Activated CD8-positive, alpha-beta T cell treated with anti-CD3 and anti-CD28 coated beads for 36 hours (primary cell): ENCODE measurements at regions not wholly inside any gene's neighbourhood (a gene's known extent, or its start where the extent isn't known, plus 50 kb on each side); places are given as distances from the start of the nearest gene placed in this dataset.

Source experiments
- ATAC-seq: fragments of 200-7000 bp; cut with Tn5 transposase; one replicate; pipeline ENCODE4 v1.10.0; 2021; ENCODE audit warnings: mild to moderate bottlenecking, moderate library complexity
- CTCF ChIA-PET: fragments of 350-600 bp; sonication (Branson Sonifier 250); formaldehyde crosslinking; loops from one replicate; lab custom pipeline; 2021; ENCODE audit warnings: antibody characterized with exemption; lab: Charles Lee
- POLR2A ChIA-PET: fragments of 350-600 bp; sonication (Branson Sonifier 250); formaldehyde crosslinking; loops from one replicate; lab custom pipeline; 2021; ENCODE audit warnings: antibody characterized with exemption; lab: Charles Lee
- DNase-seq: peaks from one replicate; pipeline ENCODE4 v3.0.0-alpha.2; 2020
- H3K27ac Mint-ChIP-seq: one replicate; pipeline ENCODE4 v1.8.0; 2021; ENCODE audit warnings: mild to moderate bottlenecking, mixed read lengths
- H3K27me3 Mint-ChIP-seq: one replicate; pipeline ENCODE4 v1.8.0; 2021; ENCODE audit warnings: mixed read lengths
- H3K36me3 Mint-ChIP-seq: one replicate; pipeline ENCODE4 v1.8.0; 2021; ENCODE audit warnings: low read depth, mixed read lengths
- H3K4me1 Mint-ChIP-seq: one replicate; pipeline ENCODE4 v1.8.0; 2021; ENCODE audit warnings: low read depth, mixed read lengths
- H3K4me3 Mint-ChIP-seq: one replicate; pipeline ENCODE4 v1.8.0; 2021; ENCODE audit warnings: mild to moderate bottlenecking, moderate library complexity, mixed read lengths
- H3K9me3 Mint-ChIP-seq: one replicate; pipeline ENCODE4 v1.8.0; 2021; ENCODE audit warnings: mixed read lengths
- intact Hi-C: fragments of 100-400 bp; cut with micrococcal nuclease; formaldehyde crosslinking; loops from one replicate; pipeline ENCODE4 v1.10.0; 2022
- TF ChIP-seq, protein P1 (sequence below): fragments of 200-600 bp; IDR thresholded peaks from one replicate; pipeline ENCODE4 v1.8.0; 2022; ENCODE audit warnings: antibody characterized with exemption, mild to moderate bottlenecking

DNA sequence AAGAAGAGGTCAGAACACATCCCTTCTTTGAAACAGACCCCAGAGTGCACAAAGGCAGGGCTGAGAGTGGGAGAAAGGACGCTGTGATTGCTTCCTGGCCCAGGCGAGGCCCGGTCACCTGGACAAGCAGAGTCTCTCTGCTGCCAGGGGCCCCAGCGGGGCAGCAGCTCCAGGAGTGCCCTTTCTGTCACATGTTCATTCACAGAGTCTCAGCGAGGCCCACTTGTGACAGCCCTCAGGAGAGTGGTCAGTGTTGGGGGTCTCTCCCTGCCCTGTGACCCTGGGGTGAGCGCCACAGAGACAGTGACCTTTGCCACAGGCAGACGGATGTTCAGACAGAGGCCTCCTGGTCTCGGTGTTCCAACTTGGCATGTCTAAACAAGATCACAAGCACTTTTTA, 130.2 kb upstream of the IRX4 start:
- CTCF ChIA-PET: no interaction called here
- no peaks in the 10 kb centered on the region for H3K4me1 Mint-ChIP-seq
- DNase-seq (no peak), ATAC-seq (no peak)
- no peaks in the 10 kb centered on the region for H3K9me3 Mint-ChIP-seq
- POLR2A ChIA-PET: no interaction called here
- intact Hi-C loops: loop anchor here (10.0 kb wide), 2 partner anchors 248 to 278 kb away; no protein-coding TSS in a partner anchor
- H3K36me3 Mint-ChIP-seq: no peaks in the 10 kb centered on the region
- H3K4me3 Mint-ChIP-seq: no peak overlapping the region
- peaks cover 2% of the 10 kb centered on the region for H3K27me3 Mint-ChIP-seq
- TF ChIP-seq, protein P1, sequence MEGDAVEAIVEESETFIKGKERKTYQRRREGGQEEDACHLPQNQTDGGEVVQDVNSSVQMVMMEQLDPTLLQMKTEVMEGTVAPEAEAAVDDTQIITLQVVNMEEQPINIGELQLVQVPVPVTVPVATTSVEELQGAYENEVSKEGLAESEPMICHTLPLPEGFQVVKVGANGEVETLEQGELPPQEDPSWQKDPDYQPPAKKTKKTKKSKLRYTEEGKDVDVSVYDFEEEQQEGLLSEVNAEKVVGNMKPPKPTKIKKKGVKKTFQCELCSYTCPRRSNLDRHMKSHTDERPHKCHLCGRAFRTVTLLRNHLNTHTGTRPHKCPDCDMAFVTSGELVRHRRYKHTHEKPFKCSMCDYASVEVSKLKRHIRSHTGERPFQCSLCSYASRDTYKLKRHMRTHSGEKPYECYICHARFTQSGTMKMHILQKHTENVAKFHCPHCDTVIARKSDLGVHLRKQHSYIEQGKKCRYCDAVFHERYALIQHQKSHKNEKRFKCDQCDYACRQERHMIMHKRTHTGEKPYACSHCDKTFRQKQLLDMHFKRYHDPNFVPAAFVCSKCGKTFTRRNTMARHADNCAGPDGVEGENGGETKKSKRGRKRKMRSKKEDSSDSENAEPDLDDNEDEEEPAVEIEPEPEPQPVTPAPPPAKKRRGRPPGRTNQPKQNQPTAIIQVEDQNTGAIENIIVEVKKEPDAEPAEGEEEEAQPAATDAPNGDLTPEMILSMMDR: no peak
- no peak overlapping the region for H3K27ac Mint-ChIP-seq

GRCh38 chr5:2011481-2012411, 129.0 kb upstream of the IRX4 start:
- no peak overlapping the region for H3K4me3 Mint-ChIP-seq
- no peak for DNase-seq
- H3K36me3 Mint-ChIP-seq: no peaks in the 10 kb centered on the region
- no peaks in the 10 kb centered on the region for H3K4me1 Mint-ChIP-seq
- ATAC-seq: no peak
- intact Hi-C loops: loop anchor here (10.0 kb wide), 2 partner anchors 247 to 277 kb away; no protein-coding TSS in a partner anchor
- H3K9me3 Mint-ChIP-seq: no peaks in the 10 kb centered on the region
- H3K27me3 Mint-ChIP-seq: peaks cover 2% of the 10 kb centered on the region
- TF ChIP-seq, protein P1: no peak
- ChIA-PET CTCF (no interaction called here), POLR2A (no interaction called here)
- H3K27ac Mint-ChIP-seq: no peak overlapping the region

DNA sequence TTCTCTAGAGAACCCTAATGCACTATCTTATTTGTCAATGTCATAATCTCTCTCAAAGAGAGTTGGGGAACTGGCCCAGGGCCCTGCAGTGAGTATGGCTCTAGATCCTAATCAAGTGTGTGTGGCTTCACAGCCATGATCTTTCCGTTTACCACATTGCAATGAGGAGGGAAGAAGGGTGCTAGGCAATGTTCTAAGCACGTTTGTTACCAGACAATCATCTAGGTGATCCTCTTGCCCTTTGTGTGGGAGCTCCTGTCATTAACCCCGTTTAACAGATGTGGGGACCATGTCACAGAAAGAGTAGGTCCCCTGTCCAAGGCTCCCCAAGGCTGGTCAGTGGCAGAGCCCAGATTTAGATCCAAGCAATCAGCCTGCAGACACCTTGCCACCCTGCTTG, 128.2 kb upstream of the IRX4 start:
- DNase-seq (no peak), ATAC-seq (no peak)
- ChIA-PET CTCF (no interaction called here), POLR2A (no interaction called here)
- no peak overlapping the region for H3K4me3 Mint-ChIP-seq
- intact Hi-C loops: loop anchor here (10.0 kb wide), 2 partner anchors 246 to 276 kb away; no protein-coding TSS in a partner anchor
- no peaks in the 10 kb centered on the region for H3K4me1 Mint-ChIP-seq
- no peak overlapping the region for H3K27ac Mint-ChIP-seq
- H3K9me3 Mint-ChIP-seq: no peaks in the 10 kb centered on the region
- H3K36me3 Mint-ChIP-seq: no peaks in the 10 kb centered on the region
- H3K27me3 Mint-ChIP-seq: peaks cover 2% of the 10 kb centered on the region
- TF ChIP-seq, protein P1: no peak

DNA sequence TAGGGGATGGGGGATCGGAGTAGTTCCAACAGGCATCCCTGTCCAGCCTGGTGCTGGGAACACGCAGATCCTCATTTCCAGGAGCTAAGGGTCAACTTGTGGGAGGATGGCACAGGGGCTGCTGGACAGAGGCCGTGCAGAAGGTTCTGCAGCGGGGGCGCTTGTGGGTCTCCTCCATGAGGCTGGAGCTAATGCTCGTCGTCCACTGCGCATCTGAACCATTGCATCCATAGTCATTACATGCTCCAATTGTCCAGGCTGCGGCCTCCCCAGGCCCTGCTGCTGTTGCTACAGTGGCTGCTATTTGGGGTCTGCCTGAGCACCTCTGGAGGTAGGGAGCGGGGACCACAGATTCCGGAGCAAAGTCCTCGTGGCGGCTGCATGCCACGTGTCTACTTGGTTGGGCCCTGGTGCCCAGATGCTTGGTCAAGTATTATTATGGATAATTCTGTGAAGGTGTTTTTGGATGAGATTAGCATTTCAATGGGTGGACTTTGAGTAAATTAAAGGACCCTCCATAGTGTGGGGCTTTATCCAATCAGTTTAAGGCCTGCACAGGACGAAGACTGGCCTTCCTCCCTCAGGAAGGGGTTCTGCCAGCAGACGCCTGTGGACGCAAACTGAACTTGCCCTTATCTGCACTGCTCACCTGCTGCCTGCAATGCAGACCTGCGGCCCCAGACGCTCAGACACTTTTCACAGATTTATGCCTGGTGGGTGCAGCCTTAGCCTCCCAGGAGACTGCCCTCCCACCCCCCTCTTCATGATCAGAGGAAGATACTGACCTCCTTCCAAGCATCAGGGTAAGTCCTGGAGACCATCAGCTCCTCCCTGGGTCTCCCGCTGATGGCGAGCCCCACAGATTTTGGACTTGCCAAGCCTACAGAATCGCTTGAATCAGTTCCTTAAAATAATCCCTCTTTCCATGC, 127.5 kb upstream of the IRX4 start:
- Mint-ChIP-seq H3K9me3 (no peaks in the 10 kb centered on the region), H3K36me3 (no peaks in the 10 kb centered on the region), H3K4me3 (no peak overlapping the region), H3K4me1 (no peaks in the 10 kb centered on the region), H3K27me3 (peaks cover 2% of the 10 kb centered on the region), H3K27ac (no peak overlapping the region)
- DNase-seq: no peak
- CTCF ChIA-PET: no interaction called here
- intact Hi-C loops: loop anchor here (10.0 kb wide), 2 partner anchors 245 to 275 kb away; no protein-coding TSS in a partner anchor
- TF ChIP-seq, protein P1: no peak
- ATAC-seq: no peak
- POLR2A ChIA-PET: no interaction called here
